OCI-M2 (cell line): ENCODE measurements at regions not wholly inside any gene's neighbourhood (a gene's known extent, or its start where the extent isn't known, plus 50 kb on each side); places are given as distances from the start of the nearest gene placed in this dataset.

Experiments used
- DNase-seq: peaks from one replicate; lab custom pipeline; 2025; ENCODE audit not compliant: unreplicated experiment; lab: John Stamatoyannopoulos, UW

GRCh38 chr2:59706729-59707128, 846.7 kb downstream of the BCL11A start:
- no peak for DNase-seq

GRCh38 chr2:59703796-59704195, 849.7 kb downstream of the BCL11A start:
- DNase-seq = no peak

GRCh38 chr2:59702026-59702425, 851.4 kb downstream of the BCL11A start:
- no peak for DNase-seq

- no peak for DNase-seq
Measured at GRCh38 chr2:59701271-59701994, 852.0 kb downstream of the BCL11A start.

GRCh38 chr2:59694176-59694575, 859.3 kb downstream of the BCL11A start:
- no peak for DNase-seq

GRCh38 chr2:59693231-59693959, 860.1 kb downstream of the BCL11A start:
- no peak for DNase-seq

- no peak for DNase-seq
Measured at GRCh38 chr2:59691518-59692190, 861.8 kb downstream of the BCL11A start.

GRCh38 chr2:59690849-59691248, 862.6 kb downstream of the BCL11A start:
- no peak for DNase-seq

GRCh38 chr2:59684771-59685166, 868.7 kb downstream of the BCL11A start:
- DNase-seq = no peak

GRCh38 chr2:59684116-59684770, 869.2 kb downstream of the BCL11A start:
- DNase-seq = no peak

GRCh38 chr2:59680863-59681262, 872.6 kb downstream of the BCL11A start:
- DNase-seq = no peak

GRCh38 chr2:59677158-59677557, 876.3 kb downstream of the BCL11A start:
- no peak for DNase-seq

GRCh38 chr2:59674100-59674499, 879.4 kb downstream of the BCL11A start:
- no peak for DNase-seq

GRCh38 chr2:59665021-59665420, 888.4 kb downstream of the BCL11A start:
- DNase-seq = no peak

- no peak for DNase-seq
Measured at GRCh38 chr2:59662127-59662861, 891.2 kb downstream of the BCL11A start.

- DNase-seq = no peak
Measured at GRCh38 chr2:59660262-59660661, 893.2 kb downstream of the BCL11A start.

- DNase-seq = no peak
Measured at GRCh38 chr2:59658906-59659635, 894.4 kb downstream of the BCL11A start.

GRCh38 chr2:59655809-59656208, 897.6 kb downstream of the BCL11A start:
- DNase-seq = no peak

- DNase-seq = no peak
Measured at GRCh38 chr2:59654710-59655109, 898.7 kb downstream of the BCL11A start.

GRCh38 chr2:59653164-59653563, 900.3 kb downstream of the BCL11A start:
- DNase-seq = no peak
